Nephron (organoid): ENCODE measurements at regions not wholly inside any gene's neighbourhood (a gene's known extent, or its start where the extent isn't known, plus 50 kb on each side); places are given as distances from the start of the nearest gene placed in this dataset.

Source experiments
- H3K27ac Mint-ChIP-seq, 3 experiments: 2 replicates each; pipeline ENCODE4 v1.8.0; 2020; ENCODE audit warnings: mixed read lengths in 3 of 3, mild to moderate bottlenecking in 2 of 3, moderate library complexity in 1 of 3
- H3K27me3 Mint-ChIP-seq: 2 replicates; pipeline ENCODE4 v1.8.0; 2021; ENCODE audit warnings: low read depth, mild to moderate bottlenecking, moderate library complexity, mixed read lengths
- H3K36me3 Mint-ChIP-seq: 2 replicates; pipeline ENCODE4 v1.8.0; 2020; ENCODE audit warnings: low read depth, mixed read lengths
- H3K4me1 Mint-ChIP-seq: 2 replicates; pipeline ENCODE4 v1.8.0; 2020; ENCODE audit warnings: mixed read lengths
- H3K4me3 Mint-ChIP-seq, 3 experiments: 2 replicates each; pipeline ENCODE4 v1.8.0; 2020; ENCODE audit warnings: mild to moderate bottlenecking in 3 of 3, mixed read lengths in 3 of 3, moderate library complexity in 2 of 3
- H3K9me3 Mint-ChIP-seq: 2 replicates; pipeline ENCODE4 v1.8.0; 2020; ENCODE audit warnings: mixed read lengths
- TF ChIP-seq, protein P1 (sequence below), 3 experiments: fragments of 200-600 bp; sonication (generic); IDR thresholded peaks; one replicate each; pipeline ENCODE4 v1.5.0; 2021; ENCODE audit warnings: antibody characterized with exemption in 3 of 3; ENCODE audit not compliant: unreplicated experiment in 3 of 3

DNA sequence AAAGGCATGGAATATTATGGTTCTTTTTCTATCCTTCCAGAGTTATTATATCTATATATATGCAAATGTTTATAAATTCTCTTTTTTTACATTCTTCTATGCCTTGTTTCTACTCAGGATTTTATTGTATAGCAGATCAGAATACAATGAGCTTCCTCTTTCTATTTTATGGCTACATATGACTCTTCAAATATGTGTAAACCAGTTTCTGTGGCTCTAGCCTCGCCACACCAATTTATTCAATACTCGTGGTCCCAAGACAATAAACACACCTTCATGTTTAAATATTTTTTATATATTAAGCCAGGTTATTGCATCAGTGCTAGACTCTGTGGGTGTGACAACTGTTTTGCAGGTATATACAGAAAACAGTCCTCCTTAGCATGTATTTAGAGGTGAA is 237.5 kb upstream of the MKLN1 start:
- Mint-ChIP-seq H3K27ac (no peak overlapping the region), H3K27me3 (no peaks in the 10 kb centered on the region), H3K4me1 (no peaks in the 10 kb centered on the region), H3K36me3 (no peaks in the 10 kb centered on the region), H3K9me3 (no peaks in the 10 kb centered on the region), H3K4me3 (no peak overlapping the region)
- TF ChIP-seq, protein P1, sequence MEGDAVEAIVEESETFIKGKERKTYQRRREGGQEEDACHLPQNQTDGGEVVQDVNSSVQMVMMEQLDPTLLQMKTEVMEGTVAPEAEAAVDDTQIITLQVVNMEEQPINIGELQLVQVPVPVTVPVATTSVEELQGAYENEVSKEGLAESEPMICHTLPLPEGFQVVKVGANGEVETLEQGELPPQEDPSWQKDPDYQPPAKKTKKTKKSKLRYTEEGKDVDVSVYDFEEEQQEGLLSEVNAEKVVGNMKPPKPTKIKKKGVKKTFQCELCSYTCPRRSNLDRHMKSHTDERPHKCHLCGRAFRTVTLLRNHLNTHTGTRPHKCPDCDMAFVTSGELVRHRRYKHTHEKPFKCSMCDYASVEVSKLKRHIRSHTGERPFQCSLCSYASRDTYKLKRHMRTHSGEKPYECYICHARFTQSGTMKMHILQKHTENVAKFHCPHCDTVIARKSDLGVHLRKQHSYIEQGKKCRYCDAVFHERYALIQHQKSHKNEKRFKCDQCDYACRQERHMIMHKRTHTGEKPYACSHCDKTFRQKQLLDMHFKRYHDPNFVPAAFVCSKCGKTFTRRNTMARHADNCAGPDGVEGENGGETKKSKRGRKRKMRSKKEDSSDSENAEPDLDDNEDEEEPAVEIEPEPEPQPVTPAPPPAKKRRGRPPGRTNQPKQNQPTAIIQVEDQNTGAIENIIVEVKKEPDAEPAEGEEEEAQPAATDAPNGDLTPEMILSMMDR (IDR thresholded peaks at IDR 0.05; ENCODE audit: unreplicated experiment in 3 of 3) = no peak

DNA sequence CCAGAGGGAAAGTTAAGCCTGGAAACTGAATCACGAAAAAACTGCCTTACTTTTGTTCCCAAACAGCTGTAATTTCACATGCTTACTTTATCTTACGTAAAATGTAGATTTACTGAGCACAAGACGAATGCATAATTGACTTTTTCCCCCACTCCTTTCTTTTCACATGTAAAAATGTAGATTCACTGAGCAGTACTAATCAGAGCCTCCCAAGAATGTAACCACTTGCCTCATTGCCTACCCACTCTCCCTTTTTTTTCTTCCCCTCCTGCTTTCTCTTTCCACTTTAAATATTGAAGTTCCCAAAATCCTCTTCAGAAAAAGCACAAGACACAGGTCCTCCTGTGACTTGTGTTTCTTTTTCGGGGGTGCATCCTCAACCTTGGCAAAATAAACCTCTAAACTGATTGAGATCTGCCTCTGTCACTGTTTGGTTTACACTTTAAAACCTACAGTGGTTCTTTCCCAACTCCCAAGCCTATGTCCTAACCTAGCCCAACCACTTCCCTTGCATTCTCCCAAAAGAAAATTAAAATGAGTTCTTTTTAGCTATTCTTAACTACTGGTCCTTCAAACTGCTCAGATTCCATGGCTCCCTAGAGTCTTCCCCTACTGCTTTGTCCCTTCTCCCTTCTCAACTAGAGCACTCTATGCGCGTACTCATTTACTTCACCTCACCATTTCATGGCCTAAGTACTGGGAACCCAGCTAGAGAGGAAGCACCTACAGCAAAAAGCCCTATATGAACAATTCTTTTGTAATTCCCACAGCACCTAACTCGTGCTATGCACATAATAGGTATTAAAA is 236.6 kb upstream of the MKLN1 start:
- no peaks in the 10 kb centered on the region for H3K9me3 Mint-ChIP-seq
- H3K36me3 Mint-ChIP-seq = no peaks in the 10 kb centered on the region
- no peak overlapping the region for H3K27ac Mint-ChIP-seq
- TF ChIP-seq, protein P1 (IDR thresholded peaks at IDR 0.05; ENCODE audit: unreplicated experiment in 3 of 3) = no peak
- H3K4me3 Mint-ChIP-seq = no peak overlapping the region
- no peaks in the 10 kb centered on the region for H3K27me3 Mint-ChIP-seq
- H3K4me1 Mint-ChIP-seq = no peaks in the 10 kb centered on the region

DNA sequence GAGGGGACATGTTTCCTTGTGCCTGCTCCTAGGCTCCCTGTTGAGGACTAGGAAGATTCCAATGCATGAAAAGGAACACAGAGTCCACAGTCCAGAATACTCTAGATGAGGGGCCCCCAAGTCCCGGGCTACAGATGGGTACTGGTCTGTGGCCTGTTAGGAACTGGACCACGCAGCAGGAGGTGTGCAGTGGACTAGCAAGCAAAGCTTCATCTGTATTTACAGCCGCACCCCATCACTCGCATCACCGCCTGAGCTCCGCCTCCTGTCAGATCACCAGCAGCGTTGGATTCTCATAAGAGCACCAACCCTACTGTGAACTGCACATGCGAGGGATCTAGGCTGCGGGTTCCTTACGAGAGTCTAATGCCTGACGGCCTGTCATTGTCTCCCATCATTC is 233.0 kb upstream of the MKLN1 start:
- Mint-ChIP-seq H3K4me1 (no peaks in the 10 kb centered on the region), H3K4me3 (no peak overlapping the region), H3K9me3 (no peaks in the 10 kb centered on the region), H3K27me3 (peaks cover 23% of the 10 kb centered on the region), H3K36me3 (no peaks in the 10 kb centered on the region), H3K27ac (no peak overlapping the region)
- TF ChIP-seq, protein P1 (IDR thresholded peaks at IDR 0.05; ENCODE audit: unreplicated experiment in 3 of 3) = no peak

DNA sequence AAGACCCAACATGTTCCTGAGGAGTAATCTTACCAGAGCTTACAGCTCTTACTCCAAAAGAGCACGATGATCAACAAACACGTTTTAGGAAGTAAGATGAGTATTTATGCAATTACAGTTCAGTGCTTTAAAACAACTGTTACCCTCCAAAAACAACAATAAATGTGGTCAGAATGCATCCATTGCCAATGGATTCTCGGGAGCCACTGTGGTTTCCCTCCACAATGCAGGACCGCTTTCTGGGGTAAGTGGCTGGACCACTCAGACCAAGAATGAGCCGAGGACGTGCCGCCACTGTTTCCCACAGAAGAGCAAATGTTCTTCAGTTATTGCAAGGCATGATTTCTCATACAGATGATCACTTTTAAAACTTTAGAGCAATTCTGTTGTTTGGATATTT is 232.3 kb upstream of the MKLN1 start:
- no peak overlapping the region for H3K4me3 Mint-ChIP-seq
- H3K36me3 Mint-ChIP-seq = no peaks in the 10 kb centered on the region
- TF ChIP-seq, protein P1 (IDR thresholded peaks at IDR 0.05; ENCODE audit: unreplicated experiment in 3 of 3) = no peak
- H3K4me1 Mint-ChIP-seq = no peaks in the 10 kb centered on the region
- no peaks in the 10 kb centered on the region for H3K9me3 Mint-ChIP-seq
- peaks cover 23% of the 10 kb centered on the region for H3K27me3 Mint-ChIP-seq
- no peak overlapping the region for H3K27ac Mint-ChIP-seq

DNA sequence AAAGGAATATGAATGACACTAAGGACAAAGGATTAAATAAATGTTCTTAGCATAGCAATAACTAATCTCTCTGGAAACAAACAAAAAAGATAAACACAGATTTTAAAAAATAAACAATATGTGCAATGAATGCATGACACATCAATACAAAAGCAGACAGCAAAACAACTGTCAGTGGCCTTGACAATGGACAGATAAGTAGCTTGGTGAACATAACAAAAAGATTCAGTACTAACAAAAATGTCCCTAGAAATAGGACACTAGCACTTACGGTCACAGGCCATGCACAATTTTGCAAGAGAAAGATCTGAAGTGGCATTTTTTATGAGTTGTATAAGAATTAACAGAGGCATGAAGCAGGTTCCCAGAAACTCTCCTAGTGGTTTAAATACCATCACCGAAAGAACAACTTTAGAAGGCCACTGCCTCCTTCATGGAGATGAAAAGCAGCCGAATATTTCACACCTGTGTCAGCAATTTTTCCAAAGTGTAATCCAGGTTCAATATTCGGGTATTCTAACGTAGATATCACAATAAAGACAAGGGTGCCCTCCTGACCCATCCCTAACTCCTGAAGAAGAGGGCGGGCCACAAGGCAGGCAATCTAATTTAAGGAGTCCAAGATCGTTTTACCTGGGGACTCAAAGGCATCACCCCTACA is 231.3 kb upstream of the MKLN1 start:
- peaks cover 23% of the 10 kb centered on the region for H3K27me3 Mint-ChIP-seq
- no peak overlapping the region for H3K27ac Mint-ChIP-seq
- no peaks in the 10 kb centered on the region for H3K4me1 Mint-ChIP-seq
- no peaks in the 10 kb centered on the region for H3K36me3 Mint-ChIP-seq
- H3K4me3 Mint-ChIP-seq = no peak overlapping the region
- H3K9me3 Mint-ChIP-seq = no peaks in the 10 kb centered on the region
- TF ChIP-seq, protein P1 (IDR thresholded peaks at IDR 0.05; ENCODE audit: unreplicated experiment in 3 of 3) = no peak
